DOHH2 (cell line): ENCODE measurements at regions not wholly inside any gene's neighbourhood (a gene's known extent, or its start where the extent isn't known, plus 50 kb on each side); places are given as distances from the start of the nearest gene placed in this dataset.

Experiments
- CTCF ChIP-seq: fragments of 200-600 bp; sonication (generic); IDR thresholded peaks from one replicate; pipeline ENCODE4 v1.5.1; 2014; ENCODE audit warnings: antibody characterized with exemption, mild to moderate bottlenecking, low read depth, low read length; ENCODE audit not compliant: poor library complexity, severe bottlenecking
- EZH2phosphoT487 ChIP-seq: fragments of 200-600 bp; sonication (generic); IDR thresholded peaks from 2 replicates; pipeline ENCODE4 v1.6.1; 2017; ENCODE audit warnings: borderline replicate concordance, mild to moderate bottlenecking, antibody characterized with exemption, low read length, moderate library complexity, mixed read lengths

- no peak for TF ChIP-seq CTCF
- TF ChIP-seq EZH2phosphoT487 = no peak
Observed at GRCh38 chr5:155114655-155115054, 101.1 kb downstream of the KIF4B start.
